WTC11 (cell line): ENCODE measurements at regions not wholly inside any gene's neighbourhood (a gene's known extent, or its start where the extent isn't known, plus 50 kb on each side); places are given as distances from the start of the nearest gene placed in this dataset.

ENCODE experiments used
- ATAC-seq: fragments of 200-7000 bp; cut with Tn5 transposase; 2 replicates; pipeline ENCODE4 v1.10.0; 2021; ENCODE audit warnings: mild to moderate bottlenecking, moderate library complexity
- CTCF ChIA-PET: fragments of 300-600 bp; sonication (Branson Sonifier 250); formaldehyde crosslinking; loops from one replicate; lab custom pipeline; 2021; ENCODE audit warnings: antibody characterized with exemption; lab: Charles Lee
- POLR2A ChIA-PET: fragments of 350-600 bp; sonication (Branson Sonifier 250); formaldehyde crosslinking; loops from one replicate; lab custom pipeline; 2021; ENCODE audit warnings: antibody characterized with exemption; lab: Charles Lee
- DNase-seq: peaks from one replicate; pipeline ENCODE4 v3.0.0; 2021; ENCODE audit warnings: low spot score
- H3K27ac Mint-ChIP-seq: 2 replicates; pipeline ENCODE4 v1.8.0; 2021; ENCODE audit warnings: mixed read lengths
- H3K27me3 Mint-ChIP-seq: 2 replicates; pipeline ENCODE4 v1.8.0; 2021; ENCODE audit warnings: low read depth, mild to moderate bottlenecking, moderate library complexity, mixed read lengths
- H3K36me3 Mint-ChIP-seq: 2 replicates; pipeline ENCODE4 v1.8.0; 2021; ENCODE audit warnings: mixed read lengths
- H3K4me1 Mint-ChIP-seq: 2 replicates; pipeline ENCODE4 v1.8.0; 2022; ENCODE audit warnings: mixed read lengths
- H3K4me3 Mint-ChIP-seq: 2 replicates; pipeline ENCODE4 v1.8.0; 2021; ENCODE audit warnings: mild to moderate bottlenecking, moderate library complexity, mixed read lengths
- H3K9me3 Mint-ChIP-seq: 2 replicates; pipeline ENCODE4 v1.8.0; 2021; ENCODE audit warnings: mixed read lengths
- ESRRA ChIP-seq: sonication (generic); formaldehyde crosslinking; IDR thresholded peaks from 2 replicates; pipeline ENCODE4 v1.8.1; 2022; ENCODE audit warnings: mild to moderate bottlenecking, missing genetic modification reagents, borderline replicate concordance
- GABPB1 ChIP-seq: sonication (generic); formaldehyde crosslinking; IDR thresholded peaks from 2 replicates; pipeline ENCODE4 v1.8.1; 2023; ENCODE audit warnings: mild to moderate bottlenecking, missing genetic modification reagents
- HMGA2 ChIP-seq: fragments of 250-450 bp; sonication (Bioruptor Pico); IDR thresholded peaks from 2 replicates; pipeline ENCODE4 v1.4.0; 2021; ENCODE audit warnings: mild to moderate bottlenecking, moderate library complexity
- KAT7 ChIP-seq: sonication (generic); formaldehyde crosslinking; IDR thresholded peaks from 2 replicates; pipeline ENCODE4 v1.8.1; 2023; ENCODE audit warnings: missing genetic modification reagents, mild to moderate bottlenecking, borderline replicate concordance
- SMAD4 ChIP-seq: sonication (generic); formaldehyde crosslinking; IDR thresholded peaks from 2 replicates; pipeline ENCODE4 v1.8.0; 2022; ENCODE audit warnings: mild to moderate bottlenecking, missing genetic modification reagents
- ZNF121 ChIP-seq: sonication (generic); formaldehyde crosslinking; IDR thresholded peaks from 2 replicates; pipeline ENCODE4 v1.8.0; 2023; ENCODE audit warnings: missing genetic modification reagents
- TF ChIP-seq, protein P1 (sequence below): sonication (generic); formaldehyde crosslinking; IDR thresholded peaks from 2 replicates; pipeline ENCODE4 v1.8.0; 2023; ENCODE audit warnings: missing genetic modification reagents
- TF ChIP-seq, protein P2 (sequence below): sonication (generic); formaldehyde crosslinking; IDR thresholded peaks from 2 replicates; pipeline ENCODE4 v1.8.1; 2022; ENCODE audit warnings: low read depth, missing genetic modification reagents, borderline replicate concordance
- TF ChIP-seq, protein P3 (sequence below): sonication (generic); formaldehyde crosslinking; IDR thresholded peaks from 2 replicates; pipeline ENCODE4 v1.8.0; 2022; ENCODE audit warnings: missing genetic modification reagents
- TF ChIP-seq, protein P4 (sequence below): fragments of 250-450 bp; sonication (Bioruptor Pico); IDR thresholded peaks from 2 replicates; pipeline ENCODE4 v1.9.0; 2021; ENCODE audit warnings: mild to moderate bottlenecking, borderline replicate concordance

DNA sequence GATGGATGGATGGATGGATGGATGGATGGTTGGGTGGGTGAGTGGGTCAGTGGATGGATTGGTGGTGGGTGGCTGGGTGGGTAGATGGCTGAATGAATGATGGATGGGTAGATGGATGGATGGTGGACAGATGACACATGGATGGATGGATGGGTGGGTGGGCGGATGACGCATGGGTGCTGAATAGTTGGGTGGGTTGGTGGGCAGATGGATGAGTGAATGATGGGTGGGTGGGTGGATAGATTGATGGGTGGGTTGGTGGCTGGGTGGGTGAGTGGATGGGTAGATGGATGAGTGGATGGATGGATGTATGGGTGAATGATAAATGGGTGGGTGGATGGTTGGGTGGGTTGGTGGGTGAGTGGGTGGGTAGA lies 69.9 kb upstream of the NKX1-1 start:
- ATAC-seq, result no peak
- DNase-seq, result no peak
- Mint-ChIP-seq H3K27ac (no peak overlapping the region), H3K9me3 (peaks cover 29% of the 10 kb centered on the region), H3K36me3 (no peaks in the 10 kb centered on the region), H3K4me1 (no peaks in the 10 kb centered on the region), H3K27me3 (peaks cover 17% of the 10 kb centered on the region), H3K4me3 (no peak overlapping the region)
- CTCF ChIA-PET, result no interaction called here
- TF ChIP-seq, protein P1, sequence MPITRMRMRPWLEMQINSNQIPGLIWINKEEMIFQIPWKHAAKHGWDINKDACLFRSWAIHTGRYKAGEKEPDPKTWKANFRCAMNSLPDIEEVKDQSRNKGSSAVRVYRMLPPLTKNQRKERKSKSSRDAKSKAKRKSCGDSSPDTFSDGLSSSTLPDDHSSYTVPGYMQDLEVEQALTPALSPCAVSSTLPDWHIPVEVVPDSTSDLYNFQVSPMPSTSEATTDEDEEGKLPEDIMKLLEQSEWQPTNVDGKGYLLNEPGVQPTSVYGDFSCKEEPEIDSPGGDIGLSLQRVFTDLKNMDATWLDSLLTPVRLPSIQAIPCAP (CRISPR knock-in tag), result no peak
- TF ChIP-seq, protein P2, sequence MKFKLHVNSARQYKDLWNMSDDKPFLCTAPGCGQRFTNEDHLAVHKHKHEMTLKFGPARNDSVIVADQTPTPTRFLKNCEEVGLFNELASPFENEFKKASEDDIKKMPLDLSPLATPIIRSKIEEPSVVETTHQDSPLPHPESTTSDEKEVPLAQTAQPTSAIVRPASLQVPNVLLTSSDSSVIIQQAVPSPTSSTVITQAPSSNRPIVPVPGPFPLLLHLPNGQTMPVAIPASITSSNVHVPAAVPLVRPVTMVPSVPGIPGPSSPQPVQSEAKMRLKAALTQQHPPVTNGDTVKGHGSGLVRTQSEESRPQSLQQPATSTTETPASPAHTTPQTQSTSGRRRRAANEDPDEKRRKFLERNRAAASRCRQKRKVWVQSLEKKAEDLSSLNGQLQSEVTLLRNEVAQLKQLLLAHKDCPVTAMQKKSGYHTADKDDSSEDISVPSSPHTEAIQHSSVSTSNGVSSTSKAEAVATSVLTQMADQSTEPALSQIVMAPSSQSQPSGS (CRISPR knock-in tag), result no peak
- TF ChIP-seq, protein P3, sequence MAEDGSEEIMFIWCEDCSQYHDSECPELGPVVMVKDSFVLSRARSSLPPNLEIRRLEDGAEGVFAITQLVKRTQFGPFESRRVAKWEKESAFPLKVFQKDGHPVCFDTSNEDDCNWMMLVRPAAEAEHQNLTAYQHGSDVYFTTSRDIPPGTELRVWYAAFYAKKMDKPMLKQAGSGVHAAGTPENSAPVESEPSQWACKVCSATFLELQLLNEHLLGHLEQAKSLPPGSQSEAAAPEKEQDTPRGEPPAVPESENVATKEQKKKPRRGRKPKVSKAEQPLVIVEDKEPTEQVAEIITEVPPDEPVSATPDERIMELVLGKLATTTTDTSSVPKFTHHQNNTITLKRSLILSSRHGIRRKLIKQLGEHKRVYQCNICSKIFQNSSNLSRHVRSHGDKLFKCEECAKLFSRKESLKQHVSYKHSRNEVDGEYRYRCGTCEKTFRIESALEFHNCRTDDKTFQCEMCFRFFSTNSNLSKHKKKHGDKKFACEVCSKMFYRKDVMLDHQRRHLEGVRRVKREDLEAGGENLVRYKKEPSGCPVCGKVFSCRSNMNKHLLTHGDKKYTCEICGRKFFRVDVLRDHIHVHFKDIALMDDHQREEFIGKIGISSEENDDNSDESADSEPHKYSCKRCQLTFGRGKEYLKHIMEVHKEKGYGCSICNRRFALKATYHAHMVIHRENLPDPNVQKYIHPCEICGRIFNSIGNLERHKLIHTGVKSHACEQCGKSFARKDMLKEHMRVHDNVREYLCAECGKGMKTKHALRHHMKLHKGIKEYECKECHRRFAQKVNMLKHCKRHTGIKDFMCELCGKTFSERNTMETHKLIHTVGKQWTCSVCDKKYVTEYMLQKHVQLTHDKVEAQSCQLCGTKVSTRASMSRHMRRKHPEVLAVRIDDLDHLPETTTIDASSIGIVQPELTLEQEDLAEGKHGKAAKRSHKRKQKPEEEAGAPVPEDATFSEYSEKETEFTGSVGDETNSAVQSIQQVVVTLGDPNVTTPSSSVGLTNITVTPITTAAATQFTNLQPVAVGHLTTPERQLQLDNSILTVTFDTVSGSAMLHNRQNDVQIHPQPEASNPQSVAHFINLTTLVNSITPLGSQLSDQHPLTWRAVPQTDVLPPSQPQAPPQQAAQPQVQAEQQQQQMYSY (CRISPR knock-in tag), result no peak
- TF ChIP-seq KAT7 (CRISPR knock-in tag), result no peak
- TF ChIP-seq GABPB1 (CRISPR knock-in tag), result no peak
- no peak for TF ChIP-seq SMAD4 (CRISPR knock-in tag)
- TF ChIP-seq HMGA2 (CRISPR knock-in tag), result no peak
- POLR2A ChIA-PET, result no interaction called here

DNA sequence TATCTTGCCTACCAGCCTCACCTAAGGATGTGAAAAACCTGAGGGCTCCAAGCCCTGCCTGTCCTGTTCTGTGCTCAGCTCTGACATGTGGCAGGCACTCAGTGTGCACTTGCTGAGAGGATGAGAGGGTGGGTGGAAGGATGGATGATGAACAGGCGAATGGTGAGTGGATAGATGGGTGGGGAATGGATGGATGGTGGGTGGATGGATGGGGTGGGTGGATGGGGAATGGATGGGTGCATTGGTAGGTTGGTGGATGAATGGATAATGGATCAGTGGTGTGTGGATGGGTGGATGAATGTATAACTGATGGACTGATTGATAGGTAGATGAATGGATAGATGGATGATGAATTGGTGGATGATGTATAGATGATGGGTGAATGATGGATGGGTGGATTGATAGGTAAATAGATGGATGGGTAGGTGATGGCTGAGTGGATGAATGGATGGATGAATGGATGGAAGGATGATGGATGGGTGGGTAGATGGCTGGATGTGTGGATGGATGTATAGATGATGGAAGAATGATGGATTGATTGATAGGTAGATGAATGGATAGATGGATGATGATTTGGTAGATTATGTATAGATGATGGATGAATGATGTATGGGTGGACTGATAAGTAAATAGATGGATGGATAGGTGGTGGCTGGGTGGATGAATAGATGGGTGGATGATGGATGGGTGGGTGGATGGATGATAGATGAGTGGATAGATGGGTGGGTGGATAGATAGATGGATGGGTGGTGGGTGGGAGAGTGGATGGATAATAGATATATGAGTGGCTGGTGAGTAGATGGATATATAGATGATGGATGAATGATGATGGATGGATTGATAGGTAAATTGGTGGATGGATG lies 69.3 kb upstream of the NKX1-1 start:
- TF ChIP-seq, protein P4, sequence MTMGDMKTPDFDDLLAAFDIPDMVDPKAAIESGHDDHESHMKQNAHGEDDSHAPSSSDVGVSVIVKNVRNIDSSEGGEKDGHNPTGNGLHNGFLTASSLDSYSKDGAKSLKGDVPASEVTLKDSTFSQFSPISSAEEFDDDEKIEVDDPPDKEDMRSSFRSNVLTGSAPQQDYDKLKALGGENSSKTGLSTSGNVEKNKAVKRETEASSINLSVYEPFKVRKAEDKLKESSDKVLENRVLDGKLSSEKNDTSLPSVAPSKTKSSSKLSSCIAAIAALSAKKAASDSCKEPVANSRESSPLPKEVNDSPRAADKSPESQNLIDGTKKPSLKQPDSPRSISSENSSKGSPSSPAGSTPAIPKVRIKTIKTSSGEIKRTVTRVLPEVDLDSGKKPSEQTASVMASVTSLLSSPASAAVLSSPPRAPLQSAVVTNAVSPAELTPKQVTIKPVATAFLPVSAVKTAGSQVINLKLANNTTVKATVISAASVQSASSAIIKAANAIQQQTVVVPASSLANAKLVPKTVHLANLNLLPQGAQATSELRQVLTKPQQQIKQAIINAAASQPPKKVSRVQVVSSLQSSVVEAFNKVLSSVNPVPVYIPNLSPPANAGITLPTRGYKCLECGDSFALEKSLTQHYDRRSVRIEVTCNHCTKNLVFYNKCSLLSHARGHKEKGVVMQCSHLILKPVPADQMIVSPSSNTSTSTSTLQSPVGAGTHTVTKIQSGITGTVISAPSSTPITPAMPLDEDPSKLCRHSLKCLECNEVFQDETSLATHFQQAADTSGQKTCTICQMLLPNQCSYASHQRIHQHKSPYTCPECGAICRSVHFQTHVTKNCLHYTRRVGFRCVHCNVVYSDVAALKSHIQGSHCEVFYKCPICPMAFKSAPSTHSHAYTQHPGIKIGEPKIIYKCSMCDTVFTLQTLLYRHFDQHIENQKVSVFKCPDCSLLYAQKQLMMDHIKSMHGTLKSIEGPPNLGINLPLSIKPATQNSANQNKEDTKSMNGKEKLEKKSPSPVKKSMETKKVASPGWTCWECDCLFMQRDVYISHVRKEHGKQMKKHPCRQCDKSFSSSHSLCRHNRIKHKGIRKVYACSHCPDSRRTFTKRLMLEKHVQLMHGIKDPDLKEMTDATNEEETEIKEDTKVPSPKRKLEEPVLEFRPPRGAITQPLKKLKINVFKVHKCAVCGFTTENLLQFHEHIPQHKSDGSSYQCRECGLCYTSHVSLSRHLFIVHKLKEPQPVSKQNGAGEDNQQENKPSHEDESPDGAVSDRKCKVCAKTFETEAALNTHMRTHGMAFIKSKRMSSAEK (CRISPR knock-in tag), result no peak
- no peak for TF ChIP-seq ZNF121 (CRISPR knock-in tag)
- TF ChIP-seq ESRRA (CRISPR knock-in tag), result no peak
- CTCF ChIA-PET, result no interaction called here
- ATAC-seq (no peak), DNase-seq (no peak)
- Mint-ChIP-seq H3K9me3 (peaks cover 25% of the 10 kb centered on the region), H3K27me3 (peaks cover 19% of the 10 kb centered on the region), H3K27ac (no peak overlapping the region), H3K36me3 (no peaks in the 10 kb centered on the region), H3K4me1 (no peaks in the 10 kb centered on the region), H3K4me3 (no peak overlapping the region)
- POLR2A ChIA-PET, result no interaction called here
